SU-DHL-6 (cell line): ENCODE measurements at regions not wholly inside any gene's neighbourhood (a gene's known extent, or its start where the extent isn't known, plus 50 kb on each side); places are given as distances from the start of the nearest gene placed in this dataset.
A peak's percentile ranks its signal among the peaks of the same experiment; 100 is the strongest.

Experiments
- H2AFZ ChIP-seq: fragments of 200-600 bp; sonication (generic); 2 replicates; pipeline ENCODE4 v1.6.1; 2014; ENCODE audit warnings: low read depth, mild to moderate bottlenecking, moderate library complexity, mixed read lengths, antibody characterized with exemption, low read length; ENCODE audit not compliant: severe bottlenecking
- H3F3A ChIP-seq: fragments of 200-600 bp; shearing (Covaris generic); 2 replicates; pipeline ENCODE4 v1.6.0; 2016; ENCODE audit warnings: antibody characterized with exemption, mild to moderate bottlenecking; ENCODE audit not compliant: insufficient read depth
- H3K27ac ChIP-seq: fragments of 200-600 bp; sonication (generic); 2 replicates; pipeline ENCODE4 v1.5.1; 2016; ENCODE audit warnings: low read depth, mild to moderate bottlenecking, low read length, moderate library complexity, mixed read lengths
- H3K27me3 ChIP-seq: fragments of 200-600 bp; sonication (generic), shearing (Covaris generic); 2 replicates; pipeline ENCODE4 v1.6.0; 2014; ENCODE audit warnings: mild to moderate bottlenecking, low read length
- H3K36me3 ChIP-seq: fragments of 200-600 bp; sonication (generic); 2 replicates; pipeline ENCODE4 v1.6.1; 2014; ENCODE audit warnings: mild to moderate bottlenecking, low read length, mixed read lengths
- H3K4me2 ChIP-seq: fragments of 300-600, 200-600 bp; shearing (Covaris generic), sonication (generic); 2 replicates; pipeline ENCODE4 v1.6.0; 2014; ENCODE audit warnings: low read length, low read depth, mild to moderate bottlenecking; ENCODE audit not compliant: poor library complexity, severe bottlenecking
- H3K4me3 ChIP-seq: fragments of 200-600 bp; sonication (generic); 2 replicates; pipeline ENCODE4 v1.5.1; 2014; ENCODE audit warnings: antibody characterized with exemption, low read length, mild to moderate bottlenecking, mixed read lengths; ENCODE audit not compliant: insufficient read depth, poor library complexity, severe bottlenecking
- H3K79me2 ChIP-seq: fragments of 200-600 bp; sonication (generic); 2 replicates; pipeline ENCODE4 v1.6.1; 2014; ENCODE audit warnings: mild to moderate bottlenecking, low read length, moderate library complexity; ENCODE audit not compliant: insufficient read depth
- H3K9ac ChIP-seq: fragments of 200-600 bp; sonication (generic); 2 replicates; pipeline ENCODE4 v1.7.0; 2014; ENCODE audit warnings: mild to moderate bottlenecking, low read length
- H3K9me2 ChIP-seq: fragments of 200-600 bp; sonication (generic); replicated peaks from 2 replicates; pipeline ENCODE4 v1.6.1; 2014; ENCODE audit warnings: low read length; ENCODE audit not compliant: insufficient read depth
- H3K9me3 ChIP-seq: fragments of 200-600 bp; sonication (generic); 2 replicates; pipeline ENCODE4 v1.6.1; 2014; ENCODE audit warnings: low read length, mixed read lengths; ENCODE audit not compliant: insufficient read depth
- H4K20me1 ChIP-seq: fragments of 200-600 bp; sonication (generic); 2 replicates; pipeline ENCODE4 v1.6.1; 2014; ENCODE audit warnings: low read depth, mild to moderate bottlenecking, antibody characterized with exemption, low read length, moderate library complexity, mixed read lengths
- EZH2phosphoT487 ChIP-seq: fragments of 200-600 bp; sonication (generic), shearing (Covaris generic); conservative IDR thresholded peaks from 2 replicates; pipeline ENCODE4 v1.6.1; 2018; ENCODE audit warnings: mild to moderate bottlenecking, antibody characterized with exemption, low read length, moderate library complexity, mixed read lengths
- TF ChIP-seq, protein P1 (sequence below): fragments of 200-600 bp; sonication (generic); IDR thresholded peaks from one replicate; pipeline ENCODE4 v1.5.1; 2017; ENCODE audit warnings: antibody characterized with exemption, mild to moderate bottlenecking, low read length, moderate library complexity; ENCODE audit not compliant: insufficient read depth, poor library complexity, severe bottlenecking

DNA sequence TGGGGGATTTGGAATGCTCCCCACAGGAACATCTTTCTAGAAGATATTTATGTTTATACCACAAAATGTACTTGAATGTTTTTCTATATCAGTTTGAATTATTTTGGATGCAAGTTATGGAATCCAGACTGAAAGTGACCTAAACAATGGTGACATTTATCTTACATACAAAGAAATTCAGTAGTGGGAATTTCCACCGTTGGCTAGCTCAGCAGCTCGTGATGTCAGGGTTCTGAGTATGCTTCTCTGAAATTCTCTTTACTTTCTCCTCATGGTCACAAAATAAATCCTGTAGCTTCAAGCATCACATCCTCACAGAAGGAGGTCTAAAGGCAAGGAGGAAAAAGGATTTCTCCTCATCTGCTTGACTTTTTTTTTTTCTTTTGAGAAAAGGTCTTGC is 105.3 kb downstream of the AKAIN1 start:
- no peak for TF ChIP-seq EZH2phosphoT487
- TF ChIP-seq, protein P1, sequence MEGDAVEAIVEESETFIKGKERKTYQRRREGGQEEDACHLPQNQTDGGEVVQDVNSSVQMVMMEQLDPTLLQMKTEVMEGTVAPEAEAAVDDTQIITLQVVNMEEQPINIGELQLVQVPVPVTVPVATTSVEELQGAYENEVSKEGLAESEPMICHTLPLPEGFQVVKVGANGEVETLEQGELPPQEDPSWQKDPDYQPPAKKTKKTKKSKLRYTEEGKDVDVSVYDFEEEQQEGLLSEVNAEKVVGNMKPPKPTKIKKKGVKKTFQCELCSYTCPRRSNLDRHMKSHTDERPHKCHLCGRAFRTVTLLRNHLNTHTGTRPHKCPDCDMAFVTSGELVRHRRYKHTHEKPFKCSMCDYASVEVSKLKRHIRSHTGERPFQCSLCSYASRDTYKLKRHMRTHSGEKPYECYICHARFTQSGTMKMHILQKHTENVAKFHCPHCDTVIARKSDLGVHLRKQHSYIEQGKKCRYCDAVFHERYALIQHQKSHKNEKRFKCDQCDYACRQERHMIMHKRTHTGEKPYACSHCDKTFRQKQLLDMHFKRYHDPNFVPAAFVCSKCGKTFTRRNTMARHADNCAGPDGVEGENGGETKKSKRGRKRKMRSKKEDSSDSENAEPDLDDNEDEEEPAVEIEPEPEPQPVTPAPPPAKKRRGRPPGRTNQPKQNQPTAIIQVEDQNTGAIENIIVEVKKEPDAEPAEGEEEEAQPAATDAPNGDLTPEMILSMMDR: no peak
- Histone ChIP-seq H3K79me2 (no peaks in the 10 kb centered on the region), H3K27me3 (no peaks in the 10 kb centered on the region), H3K36me3 (no peaks in the 10 kb centered on the region), H3K9me3 (no peaks in the 10 kb centered on the region), H3K9ac (no peak overlapping the region), H4K20me1 (no peaks in the 10 kb centered on the region), H3K27ac (no peak overlapping the region), H3K4me2 (no peak overlapping the region), H2AFZ (no peak overlapping the region), H3K4me3 (no peak overlapping the region), H3K9me2 (no peaks in the 10 kb centered on the region), H3F3A (no peaks in the 10 kb centered on the region)

GRCh38 chr18:5075297-5075696 is 121.8 kb downstream of the AKAIN1 start:
- Histone ChIP-seq H3K9me2 (no peaks in the 10 kb centered on the region), H3K27me3 (no peaks in the 10 kb centered on the region), H3K36me3 (no peaks in the 10 kb centered on the region), H3K4me3 (no peak overlapping the region), H3F3A (no peaks in the 10 kb centered on the region), H3K9me3 (no peaks in the 10 kb centered on the region), H4K20me1 (no peaks in the 10 kb centered on the region), H3K9ac (no peak overlapping the region), H3K4me2 (no peak overlapping the region), H3K79me2 (no peaks in the 10 kb centered on the region), H2AFZ (no peak overlapping the region), H3K27ac (no peak overlapping the region)
- TF ChIP-seq EZH2phosphoT487: no peak
- TF ChIP-seq, protein P1: no peak

DNA sequence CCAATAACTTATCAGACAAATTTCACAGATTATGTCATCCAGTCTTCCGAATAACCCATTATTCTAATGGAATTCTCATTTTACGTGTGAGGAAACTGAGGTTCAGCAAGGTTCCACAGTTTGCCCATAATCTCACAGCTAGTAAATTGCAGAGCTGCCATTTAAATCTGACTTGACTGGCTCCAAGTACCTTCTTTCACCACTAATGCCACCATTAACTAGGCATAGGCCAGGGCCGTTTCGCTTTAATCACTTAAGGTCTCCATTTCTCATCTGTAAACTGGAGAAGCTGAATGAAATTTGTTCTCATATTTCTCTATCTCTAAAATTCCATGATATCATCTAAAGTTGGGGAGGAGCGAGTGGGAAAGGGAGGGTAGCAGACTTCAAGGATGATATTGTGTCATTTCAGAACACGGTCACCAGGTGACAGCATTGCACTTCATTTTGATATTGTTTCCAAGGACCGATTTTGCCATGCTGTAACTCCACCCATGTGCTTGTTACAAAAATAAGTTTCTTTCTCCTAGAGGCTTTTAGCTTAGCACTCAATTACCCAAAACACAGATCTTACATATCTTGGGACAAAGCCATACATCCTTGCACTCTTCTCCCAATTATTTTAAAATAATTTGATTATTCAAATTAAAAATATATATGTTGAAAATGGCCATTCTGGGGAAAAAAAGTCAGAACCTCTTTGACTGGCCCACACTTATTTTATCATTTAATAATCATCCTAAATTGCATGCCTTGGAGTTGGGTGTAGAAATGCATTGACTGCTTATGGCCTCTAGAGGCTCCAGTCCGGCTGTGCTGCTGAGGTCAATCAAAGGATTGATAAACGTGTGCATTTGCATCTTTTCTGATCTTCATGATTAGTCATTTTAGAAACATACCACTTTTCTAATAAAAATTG is 123.8 kb downstream of the AKAIN1 start:
- Histone ChIP-seq H3K36me3 (no peaks in the 10 kb centered on the region), H2AFZ (no peak overlapping the region), H4K20me1 (no peaks in the 10 kb centered on the region), H3K9ac (no peak overlapping the region), H3K9me2 (no peaks in the 10 kb centered on the region), H3F3A (no peaks in the 10 kb centered on the region), H3K4me2 (no peak overlapping the region), H3K79me2 (no peaks in the 10 kb centered on the region), H3K27ac (no peak overlapping the region), H3K4me3 (no peak overlapping the region), H3K27me3 (no peaks in the 10 kb centered on the region), H3K9me3 (no peaks in the 10 kb centered on the region)
- no peak for TF ChIP-seq EZH2phosphoT487
- TF ChIP-seq, protein P1: peak; percentile 14
